Upper lobe of left lung (tissue), 6 donors: ENCODE measurements at regions not wholly inside any gene's neighbourhood (a gene's known extent, or its start where the extent isn't known, plus 50 kb on each side); places are given as distances from the start of the nearest gene placed in this dataset.

Experiments used
- ATAC-seq, 2 donors: fragments of 200-7000 bp; cut with Tn5 transposase; one replicate each; pipeline ENCODE4 v1.9.1; 2022; ENCODE audit warnings: mild to moderate bottlenecking in 2 of 2, moderate library complexity in 2 of 2; ENCODE audit not compliant: low FRiP score in 2 of 2
- DNase-seq, 2 donors: peaks; one replicate each; pipeline ENCODE4 v3.0.0-alpha.2; 2019 to 2020
- H3K27ac ChIP-seq, 4 donors: fragments of 200-600 bp; sonication (generic); one replicate each; pipeline ENCODE4 v1.5.1; 2016 to 2019
- H3K27me3 ChIP-seq, 4 donors: fragments of 200-600 bp; sonication (generic); one replicate each; pipeline ENCODE4 v1.5.1; 2017 to 2019
- H3K36me3 ChIP-seq, 4 donors: fragments of 200-600 bp; sonication (generic); one replicate each; pipeline ENCODE4 v1.5.1; 2016 to 2019
- H3K4me1 ChIP-seq, 4 donors: fragments of 200-600 bp; sonication (generic); one replicate each; pipeline ENCODE4 v1.5.1; 2018 to 2019
- H3K4me3 ChIP-seq, 4 donors: fragments of 200-600 bp; sonication (generic); one replicate each; pipeline ENCODE4 v1.5.1; 2017 to 2019; ENCODE audit warnings: mild to moderate bottlenecking in 2 of 4, moderate library complexity in 1 of 4
- H3K9me3 ChIP-seq, 4 donors: fragments of 200-600 bp; sonication (generic); one replicate each; pipeline ENCODE4 v1.5.1; 2018 to 2019
- EP300 ChIP-seq, 4 donors: sonication (generic); formaldehyde crosslinking; IDR thresholded peaks; one replicate each; pipeline ENCODE4 v1.5.1; 2017; ENCODE audit warnings: antibody characterized with exemption in 4 of 4, control low read depth in 2 of 4
- POLR2A ChIP-seq, 4 donors: fragments of 450-650 bp; IDR thresholded peaks; one replicate each; pipeline ENCODE4 v1.5.1; 2016 to 2017; ENCODE audit warnings: antibody characterized with exemption in 4 of 4, mild to moderate bottlenecking in 2 of 4
- POLR2AphosphoS5 ChIP-seq, 2 donors: sonication (generic); formaldehyde crosslinking; IDR thresholded peaks; one replicate each; pipeline ENCODE4 v1.5.1; 2017; ENCODE audit warnings: antibody characterized with exemption in 2 of 2
- WGBS, 2 donors: methylation state at CpG; one replicate each; pipeline ENCODE4 v1.1.5; 2017 to 2018; 5-methylcytosine and 5-hydroxymethylcytosine counted together
- TF ChIP-seq, protein P1 (sequence below), 6 experiments: fragments of 450-650 bp in 4 of 6; fragments of 200-600 bp in 2 of 6; sonication (generic) in 2 of 6; IDR thresholded peaks; one replicate each; pipeline ENCODE4 v1.5.1; 2016 to 2019; ENCODE audit warnings: antibody characterized with exemption in 6 of 6
- donor health status: DM: no; HTN: no; CAD: no; lungs with moderate emphysema.
- donor health status: DM: no; HTN: yes; CAD: no; lungs with severe emphysema.

DNA sequence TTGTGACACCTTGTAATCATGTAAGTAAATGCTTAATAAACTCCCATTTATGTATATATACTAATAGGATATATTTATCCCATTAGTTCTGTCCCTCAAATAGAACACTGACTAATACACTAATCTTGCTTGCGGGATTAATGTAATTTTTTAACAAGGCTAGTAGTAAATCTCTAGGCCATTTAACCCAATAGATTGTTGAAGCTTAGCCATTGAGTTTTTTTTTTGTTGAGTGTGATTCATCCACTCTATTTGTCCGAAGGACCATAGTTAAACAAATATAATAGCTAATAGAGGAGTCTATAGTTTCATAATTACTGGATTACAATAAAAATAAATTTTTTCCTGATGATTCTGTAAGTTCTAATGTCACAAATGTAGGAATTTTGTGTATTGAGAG, 474.4 kb downstream of the CDH9 start:
- no peak for DNase-seq
- no peaks in the 10 kb centered on the region for H3K4me1 ChIP-seq
- H3K36me3 ChIP-seq: no peaks in the 10 kb centered on the region
- 90 to 92% methylated on average over 2 of the region's 2 CpGs for WGBS, 2 donors
- no peak overlapping the region for H3K4me3 ChIP-seq
- ATAC-seq: no peak
- peaks cover 0 to 5% (median 0%) of the 10 kb centered on the region in 4 donors for H3K9me3 ChIP-seq
- TF ChIP-seq, protein P1, sequence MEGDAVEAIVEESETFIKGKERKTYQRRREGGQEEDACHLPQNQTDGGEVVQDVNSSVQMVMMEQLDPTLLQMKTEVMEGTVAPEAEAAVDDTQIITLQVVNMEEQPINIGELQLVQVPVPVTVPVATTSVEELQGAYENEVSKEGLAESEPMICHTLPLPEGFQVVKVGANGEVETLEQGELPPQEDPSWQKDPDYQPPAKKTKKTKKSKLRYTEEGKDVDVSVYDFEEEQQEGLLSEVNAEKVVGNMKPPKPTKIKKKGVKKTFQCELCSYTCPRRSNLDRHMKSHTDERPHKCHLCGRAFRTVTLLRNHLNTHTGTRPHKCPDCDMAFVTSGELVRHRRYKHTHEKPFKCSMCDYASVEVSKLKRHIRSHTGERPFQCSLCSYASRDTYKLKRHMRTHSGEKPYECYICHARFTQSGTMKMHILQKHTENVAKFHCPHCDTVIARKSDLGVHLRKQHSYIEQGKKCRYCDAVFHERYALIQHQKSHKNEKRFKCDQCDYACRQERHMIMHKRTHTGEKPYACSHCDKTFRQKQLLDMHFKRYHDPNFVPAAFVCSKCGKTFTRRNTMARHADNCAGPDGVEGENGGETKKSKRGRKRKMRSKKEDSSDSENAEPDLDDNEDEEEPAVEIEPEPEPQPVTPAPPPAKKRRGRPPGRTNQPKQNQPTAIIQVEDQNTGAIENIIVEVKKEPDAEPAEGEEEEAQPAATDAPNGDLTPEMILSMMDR (IDR thresholded peaks at IDR 0.05): no peak
- TF ChIP-seq POLR2AphosphoS5 (IDR thresholded peaks at IDR 0.05) (no peak), POLR2A (IDR thresholded peaks at IDR 0.05) (no peak), EP300 (IDR thresholded peaks at IDR 0.05) (no peak)
- H3K27ac ChIP-seq: no peak overlapping the region
- no peaks in the 10 kb centered on the region for H3K27me3 ChIP-seq

DNA sequence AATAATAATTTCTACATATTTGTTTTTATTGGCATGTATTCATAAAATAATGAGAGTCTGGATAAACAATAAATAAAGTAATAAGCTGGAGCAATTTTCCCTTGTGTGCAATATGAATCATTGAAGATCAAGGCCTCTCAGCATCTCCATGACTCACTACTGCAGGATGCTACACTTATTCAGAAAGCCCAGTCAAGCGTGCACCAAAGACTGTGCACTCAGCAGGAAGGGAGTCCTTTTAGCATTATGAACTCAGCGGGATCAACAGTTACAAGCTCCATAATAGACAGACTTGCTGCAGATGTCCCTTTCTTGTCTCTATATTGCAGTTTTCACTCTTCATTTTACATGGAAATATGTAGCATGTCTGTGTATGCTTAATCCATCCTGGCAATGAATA, 485.3 kb downstream of the CDH9 start:
- H3K36me3 ChIP-seq: no peaks in the 10 kb centered on the region
- no peaks in the 10 kb centered on the region for H3K9me3 ChIP-seq
- TF ChIP-seq POLR2A (IDR thresholded peaks at IDR 0.05) (no peak), POLR2AphosphoS5 (IDR thresholded peaks at IDR 0.05) (no peak), EP300 (IDR thresholded peaks at IDR 0.05) (no peak)
- TF ChIP-seq, protein P1 (IDR thresholded peaks at IDR 0.05): no peak
- no peak overlapping the region for H3K4me3 ChIP-seq
- DNase-seq: no peak
- no peak overlapping the region for H3K27ac ChIP-seq
- WGBS, 2 donors: 75 to 84% methylated on average over 2 of the region's 2 CpGs
- no peaks in the 10 kb centered on the region for H3K27me3 ChIP-seq
- H3K4me1 ChIP-seq: no peaks in the 10 kb centered on the region
- no peak for ATAC-seq

DNA sequence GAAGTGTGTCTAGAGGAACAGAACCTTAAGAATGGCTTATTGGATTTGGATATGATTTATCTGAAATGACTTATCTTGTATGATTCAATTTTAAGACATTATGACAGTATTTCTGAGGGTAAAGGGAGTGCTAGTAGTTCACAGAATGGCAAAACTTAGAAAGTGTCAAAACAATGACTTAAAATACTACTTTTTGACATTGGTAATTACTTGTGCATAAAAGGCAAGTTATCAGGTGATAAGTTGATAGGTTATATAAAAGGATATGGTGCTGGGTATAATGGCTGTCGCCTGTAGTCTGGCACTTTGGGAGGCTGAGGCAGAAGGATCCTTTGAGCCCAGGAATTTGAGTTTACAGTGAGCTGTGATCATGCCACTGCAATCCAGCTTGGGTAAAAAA, 494.4 kb downstream of the CDH9 start:
- TF ChIP-seq EP300 (IDR thresholded peaks at IDR 0.05) (no peak), POLR2AphosphoS5 (IDR thresholded peaks at IDR 0.05) (no peak)
- TF ChIP-seq, protein P1 (IDR thresholded peaks at IDR 0.05): no peak
- Histone ChIP-seq H3K4me1 (no peaks in the 10 kb centered on the region), H3K27me3 (no peaks in the 10 kb centered on the region), H3K4me3 (no peak overlapping the region), H3K9me3 (peaks cover 0 to 2% (median 0%) of the 10 kb centered on the region in 4 donors), H3K36me3 (no peaks in the 10 kb centered on the region), H3K27ac (no peak overlapping the region)
- no peak for ATAC-seq
- DNase-seq: no peak
- 78 to 93% methylated on average over 1 of the region's 1 CpG for WGBS, 2 donors

DNA sequence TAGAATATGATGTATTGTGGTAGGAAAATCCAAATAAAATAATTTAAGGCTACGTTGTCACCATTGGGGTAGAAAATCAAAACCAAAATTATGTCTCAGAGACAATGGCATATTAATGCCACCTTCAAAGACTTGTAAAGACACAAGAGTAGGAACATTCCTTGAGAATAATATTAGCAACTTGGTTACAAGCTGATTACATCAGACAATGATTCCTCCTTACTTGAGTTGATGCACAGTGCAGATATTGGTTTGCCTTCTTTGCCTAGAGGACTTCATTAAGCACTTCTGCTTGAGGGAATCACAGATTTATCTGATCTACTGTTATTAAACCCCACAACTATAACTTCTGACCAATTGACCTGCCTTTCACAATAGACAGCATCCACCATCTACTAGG, 500.2 kb downstream of the CDH9 start:
- WGBS, 2 donors: 29 to 37% methylated on average over 1 of the region's 1 CpG
- Histone ChIP-seq H3K9me3 (peaks cover 0 to 2% (median 0%) of the 10 kb centered on the region in 4 donors), H3K4me3 (no peak overlapping the region), H3K27me3 (no peaks in the 10 kb centered on the region), H3K27ac (no peak overlapping the region), H3K4me1 (no peaks in the 10 kb centered on the region), H3K36me3 (no peaks in the 10 kb centered on the region)
- DNase-seq: no peak
- no peak for ATAC-seq
- TF ChIP-seq POLR2AphosphoS5 (IDR thresholded peaks at IDR 0.05) (no peak), POLR2A (IDR thresholded peaks at IDR 0.05) (no peak), EP300 (IDR thresholded peaks at IDR 0.05) (no peak)
- TF ChIP-seq, protein P1 (IDR thresholded peaks at IDR 0.05): no peak

DNA sequence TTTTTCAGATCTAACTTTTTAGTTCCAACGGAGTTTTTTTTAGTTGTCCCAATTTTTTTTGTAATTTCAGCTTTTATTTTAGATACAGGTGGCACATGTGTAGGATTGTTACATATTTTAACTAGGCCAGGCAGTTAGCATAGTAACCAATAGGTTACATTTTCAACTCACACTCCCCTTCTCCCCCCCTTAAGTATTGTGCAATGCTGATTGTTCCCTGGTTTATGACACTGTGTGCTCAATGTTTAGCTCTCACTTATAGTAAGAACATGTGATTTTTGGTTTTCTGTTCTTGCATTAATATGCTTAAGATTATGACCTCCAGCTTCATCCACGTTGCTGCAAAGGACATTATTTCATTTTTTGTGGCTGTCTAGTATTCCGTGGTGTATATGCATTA, 503.2 kb downstream of the CDH9 start:
- WGBS, 2 donors: 49 to 55% methylated on average over 3 of the region's 3 CpGs

More for the DNA sequence above, 503.2 kb downstream of the CDH9 start:
- no peak overlapping the region for H3K27ac ChIP-seq
- no peaks in the 10 kb centered on the region for H3K36me3 ChIP-seq
- H3K27me3 ChIP-seq: no peaks in the 10 kb centered on the region
- no peak overlapping the region for H3K4me3 ChIP-seq
- TF ChIP-seq POLR2A (IDR thresholded peaks at IDR 0.05): no peak
- TF ChIP-seq, protein P1 (IDR thresholded peaks at IDR 0.05): no peak
- no peak for TF ChIP-seq EP300 (IDR thresholded peaks at IDR 0.05)
- no peak for TF ChIP-seq POLR2AphosphoS5 (IDR thresholded peaks at IDR 0.05)
- H3K4me1 ChIP-seq: no peaks in the 10 kb centered on the region
- DNase-seq (no peak), ATAC-seq (no peak)
- H3K9me3 ChIP-seq: no peaks in the 10 kb centered on the region
